Aorta (tissue), 5 donors: ENCODE measurements at regions not wholly inside any gene's neighbourhood (a gene's known extent, or its start where the extent isn't known, plus 50 kb on each side); places are given as distances from the start of the nearest gene placed in this dataset.

ENCODE experiments used
- ATAC-seq: fragments of 200-7000 bp; cut with Tn5 transposase; one replicate; pipeline ENCODE4 v1.9.1; 2022; ENCODE audit warnings: moderate library complexity; ENCODE audit not compliant: low FRiP score
- DNase-seq, 2 donors: peaks; one replicate each; pipeline ENCODE4 v3.0.0-alpha.2; 2020
- H3K27ac ChIP-seq, 2 donors: one replicate each; pipeline ENCODE4 v1.5.1; 2013; ENCODE audit warnings: low read length in 2 of 2, mild to moderate bottlenecking in 2 of 2, moderate library complexity in 2 of 2, control low read depth in 1 of 2, inconsistent platforms in 1 of 2, low read depth in 1 of 2
- H3K27me3 ChIP-seq, 2 donors: one replicate each; pipeline ENCODE4 v1.6.1; 2013; ENCODE audit warnings: control low read depth in 1 of 2, low read length in 1 of 2, mild to moderate bottlenecking in 1 of 2, moderate library complexity in 1 of 2; ENCODE audit not compliant: insufficient read depth in 2 of 2, control insufficient read depth in 1 of 2
- H3K36me3 ChIP-seq, 2 donors: one replicate each; pipeline ENCODE4 v1.6.1; 2013; ENCODE audit warnings: control low read depth in 1 of 2, low read length in 1 of 2, mild to moderate bottlenecking in 1 of 2; ENCODE audit not compliant: insufficient read depth in 2 of 2, control insufficient read depth in 1 of 2
- H3K4me1 ChIP-seq, 2 donors: one replicate each; pipeline ENCODE4 v1.6.1; 2013; ENCODE audit warnings: low read length in 2 of 2, control low read depth in 1 of 2, mild to moderate bottlenecking in 1 of 2, moderate library complexity in 1 of 2; ENCODE audit not compliant: insufficient read depth in 2 of 2, control insufficient read depth in 1 of 2
- H3K4me3 ChIP-seq, 2 donors: one replicate each; pipeline ENCODE4 v1.5.1; 2013; ENCODE audit warnings: low read length in 2 of 2, control low read depth in 1 of 2, mild to moderate bottlenecking in 1 of 2
- H3K9me3 ChIP-seq: one replicate; pipeline ENCODE4 v1.6.1; 2013; ENCODE audit warnings: mild to moderate bottlenecking, low read length; ENCODE audit not compliant: control insufficient read depth
- WGBS, 2 donors: extraction: QIAGEN DNeasy Blood & Tissue Kit; methylation state at CpG; one replicate each; pipeline ENCODE4 v1.1.7; 2013; 5-methylcytosine and 5-hydroxymethylcytosine counted together
- intact Hi-C, 2 donors: fragments of 100-400 bp; cut with DNase I; formaldehyde crosslinking; loops; one replicate each; pipeline versions ENCODE4 v1.14.2 to v1.15.0; 2022
- donor health status: healthy with polysubstance abuse.
- donor health status: Bipolar disorder and iron deficiency.
- donor health status: DM: no; HTN: no; CAD: no.
- donor health status: DM: no; HTN: no; CAD: no.
- donor health status: DM: yes; HTN: yes; CAD: no.

DNA sequence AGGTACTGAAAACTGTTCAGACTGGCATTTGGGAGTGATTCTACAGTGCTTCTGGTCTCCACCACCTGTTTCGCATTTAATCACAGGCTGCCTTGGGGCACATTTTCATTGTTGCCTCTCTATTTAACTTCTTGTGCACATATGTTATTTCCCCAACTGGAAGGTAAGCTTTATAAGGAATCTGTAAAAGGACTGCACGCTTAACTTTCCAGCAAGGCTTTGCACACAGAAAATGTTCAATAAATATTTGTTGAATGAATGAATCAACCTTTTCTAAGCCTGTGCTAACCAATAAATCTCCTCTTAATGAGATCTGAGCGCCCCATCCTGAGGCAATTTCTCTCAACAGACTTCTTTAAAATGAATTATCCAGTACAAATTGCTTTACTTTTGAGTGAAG is 84.3 kb upstream of the ARHGAP29 start:
- DNase-seq: no peak
- intact Hi-C loops: no loop called here
- 82 to 86% methylated on average over 3 of the region's 3 CpGs for WGBS, 2 donors

DNA sequence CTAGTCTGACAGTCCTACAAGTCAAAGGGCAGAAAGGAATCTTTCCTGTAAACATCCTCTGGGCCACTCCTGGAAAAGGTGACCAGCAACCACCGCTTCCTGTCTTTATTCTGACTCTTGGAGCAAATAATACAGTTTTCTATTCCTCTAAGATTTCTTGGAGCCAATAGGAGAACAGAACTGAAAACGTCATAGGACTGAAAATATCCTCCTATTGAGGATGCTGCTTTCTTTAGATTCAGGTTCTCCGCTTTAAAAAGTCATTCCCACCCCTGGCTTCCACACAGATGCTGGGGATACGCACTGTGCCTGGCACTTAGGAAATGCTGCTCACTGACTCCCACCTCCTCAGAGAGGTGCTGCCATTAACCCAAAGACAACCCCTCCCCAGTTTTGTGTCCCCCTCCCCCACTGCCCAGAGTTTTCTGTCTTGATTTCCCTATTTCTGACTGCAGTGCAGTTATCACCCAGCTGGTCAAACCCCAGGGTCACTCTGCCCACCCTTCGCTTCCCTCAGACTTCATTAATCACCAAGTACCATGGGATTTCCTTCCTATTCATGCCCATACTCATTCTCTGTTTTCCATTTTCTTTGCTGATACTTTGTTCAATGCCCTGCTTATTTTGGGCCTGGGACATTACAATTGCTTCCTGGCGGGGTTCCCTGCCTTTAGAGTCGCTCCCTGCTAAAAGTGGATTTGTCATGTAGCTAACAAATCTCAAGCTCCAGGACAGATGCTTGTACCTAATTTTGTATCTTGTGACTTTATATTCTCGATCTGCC is 82.1 kb upstream of the ARHGAP29 start:
- H3K36me3 ChIP-seq: no peaks in the 10 kb centered on the region
- H3K27me3 ChIP-seq: no peaks in the 10 kb centered on the region
- 26 to 35% methylated on average over 8 of the region's 8 CpGs for WGBS, 2 donors
- H3K4me1 ChIP-seq: peaks cover 4 to 15% of the 10 kb centered on the region in 2 donors
- DNase-seq: no peak
- intact Hi-C loops: no loop called here
- ATAC-seq: no peak
- no peaks in the 10 kb centered on the region for H3K9me3 ChIP-seq
- H3K4me3 ChIP-seq: no peak overlapping the region
- H3K27ac ChIP-seq: no peak overlapping the region

More for the DNA sequence above, 84.3 kb upstream of the ARHGAP29 start:
- Histone ChIP-seq H3K27me3 (no peaks in the 10 kb centered on the region), H3K36me3 (no peaks in the 10 kb centered on the region), H3K27ac (no peak overlapping the region), H3K4me3 (no peak overlapping the region), H3K9me3 (no peaks in the 10 kb centered on the region), H3K4me1 (peaks cover 9 to 18% of the 10 kb centered on the region in 2 donors)
- ATAC-seq: no peak

DNA sequence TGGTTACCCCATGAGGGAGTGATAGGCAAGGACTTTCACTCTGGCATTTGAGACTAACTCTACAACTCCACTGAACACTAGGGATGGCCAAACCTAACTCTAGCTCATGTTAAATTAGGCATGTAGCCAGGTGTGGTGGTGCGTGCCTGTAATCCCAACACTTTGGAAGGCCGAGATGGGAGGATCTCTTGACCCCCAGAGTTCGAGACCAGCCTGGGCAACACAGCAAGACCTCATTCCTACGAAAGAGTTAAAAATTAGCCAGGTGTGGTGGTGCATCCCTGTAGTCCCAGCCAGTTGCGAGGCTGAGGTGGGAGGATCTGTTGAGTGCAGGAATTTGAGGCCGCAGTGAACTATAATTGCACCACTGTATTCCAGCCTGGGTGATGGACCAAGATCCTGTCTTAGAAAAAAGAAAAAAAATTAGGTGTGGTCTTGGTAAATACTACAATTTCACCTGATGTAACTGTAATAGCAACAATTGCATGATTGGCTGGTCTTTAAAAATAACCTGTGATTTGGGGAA is 81.2 kb upstream of the ARHGAP29 start:
- ATAC-seq (no peak), DNase-seq (no peak)
- no peak overlapping the region for H3K4me3 ChIP-seq
- intact Hi-C loops: no loop called here
- 96 to 97% methylated on average over 6 of the region's 6 CpGs for WGBS, 2 donors
- no peaks in the 10 kb centered on the region for H3K27me3 ChIP-seq
- no peak overlapping the region for H3K27ac ChIP-seq
- peaks cover 2 to 13% of the 10 kb centered on the region in 2 donors for H3K4me1 ChIP-seq
- H3K36me3 ChIP-seq: no peaks in the 10 kb centered on the region
- H3K9me3 ChIP-seq: no peaks in the 10 kb centered on the region

DNA sequence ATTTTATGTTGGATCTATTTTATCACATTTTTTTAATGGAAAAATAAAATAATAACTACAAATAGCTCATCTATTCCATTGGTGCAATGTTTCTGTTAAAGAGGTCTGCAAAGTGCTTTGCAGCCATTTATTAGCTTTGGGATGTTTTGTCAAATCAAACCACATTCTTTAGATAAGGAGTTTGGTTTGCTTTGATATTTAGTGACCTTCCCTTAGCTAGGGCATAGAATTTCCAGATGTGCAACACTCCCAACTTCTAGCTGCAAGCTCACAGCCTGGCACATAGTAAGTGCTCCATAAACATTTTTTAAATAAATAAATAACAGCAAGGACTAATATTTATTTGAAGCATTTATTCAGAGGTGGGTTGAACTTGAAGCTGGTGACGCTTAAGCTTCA is 80.4 kb upstream of the ARHGAP29 start:
- Histone ChIP-seq H3K27me3 (no peaks in the 10 kb centered on the region), H3K27ac (no peak overlapping the region), H3K9me3 (no peaks in the 10 kb centered on the region), H3K36me3 (no peaks in the 10 kb centered on the region), H3K4me1 (peaks cover 2 to 6% of the 10 kb centered on the region in 2 donors), H3K4me3 (no peak overlapping the region)
- no peak for ATAC-seq
- WGBS, 2 donors: 74 to 89% methylated on average over 1 of the region's 1 CpG
- no peak for DNase-seq
- intact Hi-C loops: no loop called here

DNA sequence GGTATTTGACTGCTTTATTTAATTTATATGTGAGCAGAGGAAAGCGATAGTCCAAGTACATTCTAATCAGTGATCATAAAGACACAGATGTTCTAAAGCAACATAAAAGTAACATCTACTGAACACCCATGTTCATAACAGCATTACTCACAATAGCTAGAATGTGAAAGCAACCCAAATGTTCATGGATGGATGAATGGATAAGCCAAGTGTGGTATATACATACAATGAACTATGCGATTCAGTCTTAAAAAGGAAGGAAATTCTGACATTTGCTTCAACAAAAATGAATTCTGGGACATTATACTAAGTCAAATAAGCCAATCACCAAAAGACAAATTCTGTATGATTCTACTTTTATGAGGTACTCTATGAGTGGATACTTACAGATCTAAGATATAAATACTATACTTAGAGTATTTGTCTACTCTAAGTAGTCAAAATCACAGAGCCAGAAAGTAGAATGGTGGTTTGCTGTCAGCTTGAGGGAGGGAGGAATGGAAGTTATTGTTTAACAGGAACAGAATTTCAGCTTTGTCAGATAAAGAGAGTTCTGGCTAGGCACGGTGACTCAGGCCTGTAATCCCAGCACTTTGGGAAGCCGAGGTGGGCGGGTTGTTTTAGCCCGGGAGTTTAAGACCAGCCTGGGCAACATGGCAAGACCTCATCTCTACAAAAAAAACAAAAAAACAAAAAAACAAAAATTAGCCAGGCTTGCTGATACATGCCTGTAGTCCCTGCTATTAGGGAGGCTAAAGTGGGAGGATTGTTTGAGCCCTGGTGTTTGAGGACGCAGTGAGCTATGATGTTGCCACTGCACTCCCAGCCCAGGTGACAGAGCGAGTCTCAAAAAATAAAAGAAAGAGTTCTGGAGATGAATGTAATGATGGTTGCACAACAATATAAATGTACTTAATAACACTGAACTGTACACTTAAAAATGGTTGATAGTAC is 79.7 kb upstream of the ARHGAP29 start:
- no peaks in the 10 kb centered on the region for H3K36me3 ChIP-seq
- no peak overlapping the region for H3K4me3 ChIP-seq
- H3K4me1 ChIP-seq: peaks cover 1 to 3% of the 10 kb centered on the region in 2 donors
- intact Hi-C loops: no loop called here
- H3K27ac ChIP-seq: no peak overlapping the region
- no peak for DNase-seq
- no peak for ATAC-seq
- WGBS, 2 donors: 55 to 57% methylated on average over 8 of the region's 8 CpGs
- no peaks in the 10 kb centered on the region for H3K27me3 ChIP-seq
- H3K9me3 ChIP-seq: no peaks in the 10 kb centered on the region

DNA sequence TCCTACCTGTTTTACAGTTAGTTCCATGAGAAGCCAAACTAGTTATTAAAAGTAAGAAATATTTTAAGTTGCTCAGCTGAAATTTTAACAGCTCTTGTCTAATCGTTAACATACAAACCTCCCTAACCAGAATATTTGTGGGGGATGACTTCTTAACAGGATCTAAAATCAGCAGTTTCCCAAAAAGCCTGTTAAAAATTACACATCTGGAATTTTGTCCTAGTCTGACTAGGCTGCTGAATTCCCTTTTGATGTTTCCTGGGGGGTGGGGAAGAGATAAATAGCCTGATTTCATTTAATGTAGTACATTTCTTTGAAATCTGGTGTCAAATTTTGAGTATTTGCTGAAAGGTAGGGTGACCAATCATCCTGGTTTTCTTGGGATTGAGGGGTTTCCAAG is 78.8 kb upstream of the ARHGAP29 start:
- intact Hi-C loops: no loop called here
- WGBS, 2 donors: 78 to 79% methylated on average over 1 of the region's 1 CpG
- H3K9me3 ChIP-seq: no peaks in the 10 kb centered on the region
- ATAC-seq: no peak
- H3K4me3 ChIP-seq: no peak overlapping the region
- no peak for DNase-seq
- H3K36me3 ChIP-seq: no peaks in the 10 kb centered on the region
- peaks cover 0 to 3% of the 10 kb centered on the region in 2 donors for H3K4me1 ChIP-seq
- no peaks in the 10 kb centered on the region for H3K27me3 ChIP-seq
- no peak overlapping the region for H3K27ac ChIP-seq

DNA sequence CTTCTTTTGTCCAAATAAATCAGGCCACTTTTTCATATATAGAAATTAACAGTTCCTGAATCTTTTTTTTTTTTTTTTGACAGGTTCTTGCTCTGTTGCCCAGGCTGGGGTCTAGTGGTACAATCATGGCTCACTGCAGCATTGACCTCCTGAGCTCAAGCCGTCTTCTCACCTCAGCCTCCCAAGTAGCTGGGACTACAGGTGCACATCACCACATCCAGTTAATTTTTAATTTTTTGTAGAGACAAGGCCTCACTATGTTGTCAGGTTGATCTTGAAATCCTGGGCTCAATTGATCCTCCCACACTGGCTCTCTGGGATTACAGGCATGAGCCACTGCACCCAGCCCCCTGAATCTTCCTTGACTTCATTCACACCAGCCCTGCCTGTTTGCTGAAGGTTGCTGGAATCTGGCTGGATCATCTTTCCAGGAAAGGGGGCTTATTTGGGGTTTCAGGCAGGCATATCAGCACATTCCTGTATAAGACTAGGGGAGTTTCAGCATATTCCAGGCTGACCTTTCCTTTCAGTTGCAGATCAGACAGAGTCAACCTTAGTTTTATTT is 78.2 kb upstream of the ARHGAP29 start:
- Histone ChIP-seq H3K36me3 (no peaks in the 10 kb centered on the region), H3K27me3 (no peaks in the 10 kb centered on the region), H3K4me3 (no peak overlapping the region), H3K9me3 (no peaks in the 10 kb centered on the region), H3K27ac (no peak overlapping the region), H3K4me1 (peaks cover 0 to 3% of the 10 kb centered on the region in 2 donors)
- 97 to 100% methylated on average over 1 of the region's 1 CpG for WGBS, 2 donors
- intact Hi-C loops: no loop called here
- DNase-seq (no peak), ATAC-seq (no peak)

DNA sequence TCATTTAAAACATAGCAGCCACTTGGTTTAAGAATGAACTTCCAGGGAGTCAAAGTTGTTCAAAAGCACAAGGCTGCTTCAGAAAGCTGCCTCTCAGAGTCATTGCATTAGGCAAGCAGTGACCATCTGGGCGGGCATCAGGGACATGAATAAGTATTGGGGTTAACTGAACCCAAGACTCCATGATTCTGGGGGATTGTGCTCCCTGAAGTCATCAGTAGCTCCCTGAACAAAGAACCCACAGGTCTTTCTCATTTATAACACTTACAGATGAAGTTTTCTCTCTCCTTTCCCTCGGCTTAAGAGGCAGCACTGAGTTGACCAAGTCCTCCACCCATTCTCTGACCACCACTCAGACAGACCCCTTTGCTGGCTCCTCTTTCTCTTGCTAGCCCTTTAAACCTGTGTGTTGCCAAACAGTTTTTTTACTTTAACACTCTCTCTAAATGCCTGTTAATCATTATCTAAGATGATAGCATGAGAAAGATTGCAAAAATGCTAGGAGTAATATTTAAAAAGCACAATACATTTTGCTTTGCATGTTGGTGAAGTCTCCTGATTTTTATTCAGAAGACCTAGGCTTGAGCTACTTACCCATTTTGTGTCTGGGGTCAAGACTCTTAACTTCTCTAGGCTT is 77.0 kb upstream of the ARHGAP29 start:
- ATAC-seq (no peak), DNase-seq (no peak)
- H3K9me3 ChIP-seq: no peaks in the 10 kb centered on the region
- no peak overlapping the region for H3K27ac ChIP-seq
- WGBS, 2 donors: 91 to 92% methylated on average over 2 of the region's 2 CpGs
- no peak overlapping the region for H3K4me3 ChIP-seq
- intact Hi-C loops: no loop called here
- no peaks in the 10 kb centered on the region for H3K36me3 ChIP-seq
- no peaks in the 10 kb centered on the region for H3K27me3 ChIP-seq
- peaks cover 0 to 3% of the 10 kb centered on the region in 2 donors for H3K4me1 ChIP-seq
